ENCODE measurements at regions not wholly inside any gene's neighbourhood (a gene's known extent, or its start where the extent isn't known, plus 50 kb on each side); places are given as distances from the start of the nearest gene placed in this dataset.

GRCh38 chr4:181548873-181549575, 694.2 kb upstream of the TENM3 start (continued):
- TF ChIP-seq ZNF592 (IDR thresholded peaks at IDR 0.05) (no peak), STAT3 (IDR thresholded peaks at IDR 0.05; ENCODE audit: low read depth, low read length) (no peak), KDM1A (IDR thresholded peaks at IDR 0.05; ENCODE audit: borderline replicate concordance) (no peak), ZNF622 (IDR thresholded peaks at IDR 0.05) (no peak), PAX5 (IDR thresholded peaks at IDR 0.05; ENCODE audit: borderline replicate concordance, low read depth, low read length) (no peak), E2F8 (IDR thresholded peaks at IDR 0.05; ENCODE audit: low read depth, partially characterized antibody) (no peak), TBL1XR1 (IDR thresholded peaks at IDR 0.05; ENCODE audit: low read depth, low read length) (no peak), SIX5 (IDR thresholded peaks at IDR 0.05; ENCODE audit: low read depth, low read length, severe bottlenecking) (no peak), ZBTB11 (CRISPR knock-in tag; IDR thresholded peaks at IDR 0.05) (no peak)

Data from GM12878 (cell line).